ENCODE measurements at regions not wholly inside any gene's neighbourhood (a gene's known extent, or its start where the extent isn't known, plus 50 kb on each side); places are given as distances from the start of the nearest gene placed in this dataset.

DNA sequence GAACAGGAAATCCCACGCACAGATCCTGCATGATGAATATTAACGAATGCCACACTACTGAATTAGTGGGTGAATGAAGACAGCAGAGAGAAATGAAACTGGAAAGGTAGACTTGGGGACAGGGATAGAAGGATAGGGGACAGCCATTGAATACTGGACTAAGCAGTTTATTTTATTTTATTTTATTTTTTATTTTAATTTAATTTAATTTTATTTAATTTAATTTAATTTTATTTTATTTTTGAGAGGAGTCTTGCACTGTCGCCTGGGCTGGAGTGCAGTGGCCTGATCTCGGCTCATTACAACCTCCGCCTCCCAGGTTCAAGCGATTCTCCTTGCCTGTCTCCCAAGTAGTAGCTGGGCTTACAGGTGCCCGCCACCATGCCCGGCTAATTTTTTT lies 385.2 kb downstream of the GPAT3 start:
- Mint-ChIP-seq H3K36me3 (ENCODE audit: insufficient read depth, unreplicated experiment) (no peaks in the 10 kb centered on the region), H3K9me3 (ENCODE audit: unreplicated experiment) (no peaks in the 10 kb centered on the region), H3K27ac (ENCODE audit: low read depth, unreplicated experiment) (no peak overlapping the region), H3K4me3 (ENCODE audit: unreplicated experiment) (no peak overlapping the region), H3K4me1 (ENCODE audit: insufficient read depth, unreplicated experiment) (no peaks in the 10 kb centered on the region), H3K27me3 (ENCODE audit: insufficient read depth, unreplicated experiment) (no peaks in the 10 kb centered on the region)
- TF ChIP-seq, protein P1, sequence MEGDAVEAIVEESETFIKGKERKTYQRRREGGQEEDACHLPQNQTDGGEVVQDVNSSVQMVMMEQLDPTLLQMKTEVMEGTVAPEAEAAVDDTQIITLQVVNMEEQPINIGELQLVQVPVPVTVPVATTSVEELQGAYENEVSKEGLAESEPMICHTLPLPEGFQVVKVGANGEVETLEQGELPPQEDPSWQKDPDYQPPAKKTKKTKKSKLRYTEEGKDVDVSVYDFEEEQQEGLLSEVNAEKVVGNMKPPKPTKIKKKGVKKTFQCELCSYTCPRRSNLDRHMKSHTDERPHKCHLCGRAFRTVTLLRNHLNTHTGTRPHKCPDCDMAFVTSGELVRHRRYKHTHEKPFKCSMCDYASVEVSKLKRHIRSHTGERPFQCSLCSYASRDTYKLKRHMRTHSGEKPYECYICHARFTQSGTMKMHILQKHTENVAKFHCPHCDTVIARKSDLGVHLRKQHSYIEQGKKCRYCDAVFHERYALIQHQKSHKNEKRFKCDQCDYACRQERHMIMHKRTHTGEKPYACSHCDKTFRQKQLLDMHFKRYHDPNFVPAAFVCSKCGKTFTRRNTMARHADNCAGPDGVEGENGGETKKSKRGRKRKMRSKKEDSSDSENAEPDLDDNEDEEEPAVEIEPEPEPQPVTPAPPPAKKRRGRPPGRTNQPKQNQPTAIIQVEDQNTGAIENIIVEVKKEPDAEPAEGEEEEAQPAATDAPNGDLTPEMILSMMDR (IDR thresholded peaks at IDR 0.05; ENCODE audit: unreplicated experiment), result no peak
- BruUV-seq (replicated peaks), result no TSS peak
- intact Hi-C loops (cut with micrococcal nuclease), result no loop called here
- CTCF ChIA-PET, result no interaction called here
- DNase-seq (ENCODE audit: unreplicated experiment), result no peak
- POLR2A ChIA-PET, result no interaction called here

GRCh38 chr4:83920375-83920774 lies 384.5 kb downstream of the GPAT3 start:
- Mint-ChIP-seq H3K27ac (ENCODE audit: low read depth, unreplicated experiment) (no peak overlapping the region), H3K27me3 (ENCODE audit: insufficient read depth, unreplicated experiment) (no peaks in the 10 kb centered on the region), H3K4me1 (ENCODE audit: insufficient read depth, unreplicated experiment) (no peaks in the 10 kb centered on the region), H3K36me3 (ENCODE audit: insufficient read depth, unreplicated experiment) (no peaks in the 10 kb centered on the region), H3K9me3 (ENCODE audit: unreplicated experiment) (no peaks in the 10 kb centered on the region), H3K4me3 (ENCODE audit: unreplicated experiment) (no peak overlapping the region)
- TF ChIP-seq, protein P1 (IDR thresholded peaks at IDR 0.05; ENCODE audit: unreplicated experiment), result no peak
- DNase-seq (ENCODE audit: unreplicated experiment), result no peak
- CTCF ChIA-PET, result no interaction called here
- no TSS peak for BruUV-seq (replicated peaks)
- POLR2A ChIA-PET, result no interaction called here
- intact Hi-C loops (cut with micrococcal nuclease), result no loop called here

- ChIA-PET POLR2A (no interaction called here), CTCF (no interaction called here)
- BruUV-seq (replicated peaks), result no TSS peak
- H3K4me3 Mint-ChIP-seq (ENCODE audit: unreplicated experiment), result no peak overlapping the region
- intact Hi-C loops (cut with micrococcal nuclease), result no loop called here
- peak; percentile 65 for DNase-seq (ENCODE audit: unreplicated experiment)
- TF ChIP-seq, protein P1 (IDR thresholded peaks at IDR 0.05; ENCODE audit: unreplicated experiment), result no peak
- no peaks in the 10 kb centered on the region for H3K27me3 Mint-ChIP-seq (ENCODE audit: insufficient read depth, unreplicated experiment)
- no peaks in the 10 kb centered on the region for H3K36me3 Mint-ChIP-seq (ENCODE audit: insufficient read depth, unreplicated experiment)
- no peak overlapping the region for H3K27ac Mint-ChIP-seq (ENCODE audit: low read depth, unreplicated experiment)
- H3K4me1 Mint-ChIP-seq (ENCODE audit: insufficient read depth, unreplicated experiment), result no peaks in the 10 kb centered on the region
- no peaks in the 10 kb centered on the region for H3K9me3 Mint-ChIP-seq (ENCODE audit: unreplicated experiment)
These were observed 381.7 kb downstream of the GPAT3 start for GRCh38 chr4:83917572-83917971.

- H3K4me3 Mint-ChIP-seq (ENCODE audit: unreplicated experiment), result no peak overlapping the region
- TF ChIP-seq, protein P1 (IDR thresholded peaks at IDR 0.05; ENCODE audit: unreplicated experiment), result no peak
- DNase-seq (ENCODE audit: unreplicated experiment), result no peak
- no peaks in the 10 kb centered on the region for H3K36me3 Mint-ChIP-seq (ENCODE audit: insufficient read depth, unreplicated experiment)
- no TSS peak for BruUV-seq (replicated peaks)
- H3K27ac Mint-ChIP-seq (ENCODE audit: low read depth, unreplicated experiment), result no peak overlapping the region
- no peaks in the 10 kb centered on the region for H3K9me3 Mint-ChIP-seq (ENCODE audit: unreplicated experiment)
- H3K4me1 Mint-ChIP-seq (ENCODE audit: insufficient read depth, unreplicated experiment), result peaks cover 5% of the 10 kb centered on the region
- peaks cover 16% of the 10 kb centered on the region for H3K27me3 Mint-ChIP-seq (ENCODE audit: insufficient read depth, unreplicated experiment)
- POLR2A ChIA-PET, result interaction anchor here (1.1 kb wide), 1 partner anchor 30 kb away, joined by 3 read pairs; no protein-coding TSS in a partner anchor
- intact Hi-C loops (cut with micrococcal nuclease), result no loop called here
- CTCF ChIA-PET, result interaction anchor here (0.6 to 0.9 kb wide), 3 partner anchors 20 to 395 kb away, joined by 3 to 4 read pairs (median 3); no protein-coding TSS in a partner anchor
These were observed 374.8 kb downstream of the GPAT3 start for GRCh38 chr4:83910693-83911092.

Data from MCF 10A (cell line).